Activated T-helper 2 cell treated with anti-CD3 and anti-CD28 coated beads, Interferon-gamma antibody, Interleukin-2, Interleukin-4, amounts not matched to agents 10 μg/mL and 5 μg/mL and 100 μg/mL, durations not matched to agents 14 hours and 24 hours and 36 hours (primary cell): ENCODE measurements at regions not wholly inside any gene's neighbourhood (a gene's known extent, or its start where the extent isn't known, plus 50 kb on each side); places are given as distances from the start of the nearest gene placed in this dataset.
"Not testable (repeated sequence)": the region's sequence is repeated elsewhere in the genome, so short reads cannot be mapped to it uniquely, and the experiment has no call there.

Experiments used
- DNase-seq: peaks from one replicate; pipeline ENCODE4 v3.0.0; 2021; ENCODE audit warnings: low spot score
- H3K27ac Mint-ChIP-seq: one replicate; pipeline ENCODE4 v1.8.0; 2021; ENCODE audit warnings: mixed read lengths
- H3K27me3 Mint-ChIP-seq: one replicate; pipeline ENCODE4 v1.8.0; 2021; ENCODE audit warnings: low read depth, mixed read lengths
- H3K36me3 Mint-ChIP-seq: one replicate; pipeline ENCODE4 v1.8.0; 2021; ENCODE audit warnings: low read depth, mixed read lengths
- H3K4me1 Mint-ChIP-seq: one replicate; pipeline ENCODE4 v1.8.0; 2021; ENCODE audit warnings: low read depth, mixed read lengths
- H3K4me3 Mint-ChIP-seq: one replicate; pipeline ENCODE4 v1.8.0; 2021; ENCODE audit warnings: low read depth, mild to moderate bottlenecking, moderate library complexity, mixed read lengths
- H3K9me3 Mint-ChIP-seq: one replicate; pipeline ENCODE4 v1.8.0; 2021; ENCODE audit warnings: mixed read lengths
- intact Hi-C: fragments of 100-400 bp; cut with micrococcal nuclease; formaldehyde crosslinking; loops from one replicate; pipeline ENCODE4 v1.15.1; 2023

DNA sequence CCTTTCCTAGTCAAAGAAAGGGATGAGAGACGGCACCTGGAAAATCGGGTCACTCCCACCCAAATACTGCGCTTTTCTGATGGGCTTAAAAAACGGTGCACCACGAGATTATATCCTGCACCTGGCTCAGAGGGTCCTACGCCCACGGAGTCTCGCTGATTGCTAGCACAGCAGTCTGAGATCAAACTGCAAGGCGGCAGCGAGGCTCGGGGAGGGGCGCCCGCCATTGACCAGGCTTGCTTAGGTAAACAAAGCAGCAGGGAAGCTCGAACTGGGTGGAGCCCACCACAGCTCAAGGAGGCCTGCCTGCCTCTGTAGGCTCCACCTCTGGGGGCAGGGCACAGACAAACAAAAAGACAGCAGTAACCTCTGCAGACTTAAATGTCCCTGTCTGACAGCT lies 309.9 kb downstream of the KIF20B start:
- H3K36me3 Mint-ChIP-seq, H3K4me3 Mint-ChIP-seq, H3K27me3 Mint-ChIP-seq, H3K27ac Mint-ChIP-seq, DNase-seq, H3K4me1 Mint-ChIP-seq, H3K9me3 Mint-ChIP-seq, intact Hi-C loops: not testable (repeated sequence)

DNA sequence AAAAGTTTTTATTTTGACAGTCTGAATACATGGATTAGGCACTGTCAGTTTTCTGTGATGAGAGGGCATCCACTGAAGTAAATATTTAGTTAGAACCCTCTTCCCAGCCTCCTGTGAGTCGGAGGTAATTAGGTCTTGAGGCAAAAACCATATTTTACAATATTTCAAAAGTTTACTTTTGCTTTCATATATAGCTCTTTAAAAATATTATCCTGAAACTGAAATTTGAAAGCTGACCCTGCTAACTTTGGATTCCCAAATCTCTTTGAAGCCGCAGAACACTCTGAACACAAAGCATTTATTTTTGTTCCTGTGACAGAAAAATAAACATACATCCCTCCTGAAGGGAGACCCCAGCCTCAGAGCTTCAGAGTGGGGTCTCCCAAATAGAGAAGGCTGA lies 317.4 kb downstream of the KIF20B start:
- Mint-ChIP-seq H3K4me3 (no peak overlapping the region), H3K36me3 (no peaks in the 10 kb centered on the region), H3K27ac (no peak overlapping the region), H3K4me1 (no peaks in the 10 kb centered on the region), H3K9me3 (no peaks in the 10 kb centered on the region), H3K27me3 (no peaks in the 10 kb centered on the region)
- intact Hi-C loops: no loop called here
- DNase-seq: no peak

DNA sequence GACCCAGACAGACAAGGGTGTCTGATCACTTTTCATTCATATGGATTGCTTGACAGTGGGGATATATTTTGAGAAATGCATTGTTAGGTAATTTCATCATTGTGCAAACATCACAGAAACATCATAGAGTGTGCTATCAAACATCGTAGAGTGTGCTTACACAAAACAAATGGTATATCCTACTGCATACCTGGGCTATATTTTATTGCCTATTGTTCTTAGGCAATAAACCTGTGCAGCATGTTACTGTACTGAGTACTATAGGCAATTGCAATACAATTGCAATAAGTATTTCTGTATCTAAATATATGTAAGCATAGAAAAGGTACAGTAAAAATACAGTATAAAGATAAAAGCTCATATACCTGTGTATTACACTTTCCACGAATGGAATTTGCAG lies 319.1 kb downstream of the KIF20B start:
- intact Hi-C loops: no loop called here
- Mint-ChIP-seq H3K9me3 (no peaks in the 10 kb centered on the region), H3K27me3 (no peaks in the 10 kb centered on the region), H3K27ac (no peak overlapping the region), H3K36me3 (no peaks in the 10 kb centered on the region), H3K4me1 (no peaks in the 10 kb centered on the region), H3K4me3 (no peak overlapping the region)
- no peak for DNase-seq

DNA sequence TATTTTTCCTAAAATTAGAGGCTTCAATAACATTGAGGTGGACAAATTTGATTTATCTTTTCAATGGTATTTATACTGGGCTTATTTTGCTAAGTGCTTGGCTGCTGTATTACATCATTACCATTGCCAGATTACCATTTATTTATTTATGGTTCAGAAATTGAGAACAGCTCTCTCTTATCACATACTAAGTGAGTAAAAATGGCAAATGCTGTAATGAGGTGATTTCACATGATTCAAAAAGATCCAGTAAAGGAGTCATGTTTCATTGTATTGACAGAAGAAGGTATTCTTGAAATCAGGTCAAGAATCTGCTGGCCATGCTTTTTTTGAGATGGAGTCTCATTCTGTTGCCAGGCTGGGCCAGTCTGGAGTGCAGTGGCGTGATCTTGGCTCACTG lies 322.6 kb downstream of the KIF20B start:
- Mint-ChIP-seq H3K27me3 (no peaks in the 10 kb centered on the region), H3K27ac (no peak overlapping the region), H3K9me3 (no peaks in the 10 kb centered on the region), H3K4me1 (no peaks in the 10 kb centered on the region), H3K4me3 (no peak overlapping the region), H3K36me3 (no peaks in the 10 kb centered on the region)
- no peak for DNase-seq
- intact Hi-C loops: no loop called here

DNA sequence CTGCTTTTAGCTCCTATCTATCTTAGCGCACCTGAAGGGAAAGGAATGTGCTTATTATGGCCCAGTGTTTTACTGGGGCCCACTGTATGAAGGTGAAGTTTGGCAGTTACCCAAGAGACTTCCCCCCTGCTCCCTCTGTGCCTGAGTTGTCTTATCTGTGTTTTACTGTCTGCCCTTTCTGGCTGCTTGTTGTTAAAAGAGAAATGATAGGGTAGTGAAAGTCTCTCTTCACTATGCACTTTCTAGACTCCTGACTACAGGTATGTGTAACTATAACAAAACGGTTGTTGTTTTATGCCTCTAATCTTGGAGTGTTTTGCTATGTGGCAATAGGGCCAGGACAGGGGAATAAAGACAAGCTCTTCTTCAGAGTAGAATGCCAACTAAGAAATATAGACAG lies 326.9 kb downstream of the KIF20B start:
- no peak overlapping the region for H3K4me3 Mint-ChIP-seq
- no peak overlapping the region for H3K27ac Mint-ChIP-seq
- H3K36me3 Mint-ChIP-seq: no peaks in the 10 kb centered on the region
- no peaks in the 10 kb centered on the region for H3K9me3 Mint-ChIP-seq
- H3K27me3 Mint-ChIP-seq: no peaks in the 10 kb centered on the region
- no peaks in the 10 kb centered on the region for H3K4me1 Mint-ChIP-seq
- intact Hi-C loops: no loop called here
- no peak for DNase-seq

DNA sequence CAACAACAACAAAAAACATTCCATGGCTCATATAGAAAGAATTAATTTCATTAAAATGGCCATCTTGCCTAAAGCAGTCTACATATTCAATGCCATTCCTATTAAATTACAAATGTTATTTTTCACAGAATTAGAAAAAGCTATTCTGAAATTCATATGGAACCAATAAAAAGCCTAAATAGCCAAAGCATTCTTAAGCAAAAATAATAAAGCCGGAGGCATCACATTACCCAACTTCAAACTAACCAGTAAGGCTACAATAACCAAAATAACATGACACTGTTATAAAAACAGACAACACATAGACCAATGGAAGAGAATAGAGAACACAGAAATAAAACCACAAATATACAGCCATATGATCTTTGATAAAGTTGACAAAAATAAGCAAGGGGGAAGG lies 330.4 kb downstream of the KIF20B start:
- intact Hi-C loops: no loop called here
- H3K4me1 Mint-ChIP-seq: no peaks in the 10 kb centered on the region
- H3K27ac Mint-ChIP-seq: no peak overlapping the region
- H3K27me3 Mint-ChIP-seq: no peaks in the 10 kb centered on the region
- no peak for DNase-seq
- no peaks in the 10 kb centered on the region for H3K36me3 Mint-ChIP-seq
- no peak overlapping the region for H3K4me3 Mint-ChIP-seq
- H3K9me3 Mint-ChIP-seq: no peaks in the 10 kb centered on the region

DNA sequence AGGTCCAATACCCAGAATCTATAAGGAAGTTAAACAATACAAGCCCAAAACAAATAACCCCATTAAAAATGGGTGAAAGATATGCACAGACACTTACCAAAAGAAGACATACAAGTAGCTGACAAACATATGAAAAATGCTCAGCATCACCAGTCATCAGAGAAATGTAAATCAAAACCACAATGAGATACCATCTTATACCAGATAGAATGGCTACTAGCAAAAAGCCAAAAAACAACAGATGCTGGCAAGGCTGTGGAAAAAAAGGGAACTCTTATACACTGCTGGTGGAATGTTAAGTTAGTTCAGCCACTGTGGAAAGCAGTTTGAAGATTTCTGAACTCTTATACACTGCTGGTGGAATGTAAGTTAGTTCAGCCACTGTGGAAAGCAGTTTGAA lies 331.1 kb downstream of the KIF20B start:
- intact Hi-C loops: no loop called here
- Mint-ChIP-seq H3K36me3 (no peaks in the 10 kb centered on the region), H3K4me1 (no peaks in the 10 kb centered on the region), H3K27ac (no peak overlapping the region), H3K27me3 (no peaks in the 10 kb centered on the region), H3K4me3 (no peak overlapping the region), H3K9me3 (no peaks in the 10 kb centered on the region)
- DNase-seq: no peak

DNA sequence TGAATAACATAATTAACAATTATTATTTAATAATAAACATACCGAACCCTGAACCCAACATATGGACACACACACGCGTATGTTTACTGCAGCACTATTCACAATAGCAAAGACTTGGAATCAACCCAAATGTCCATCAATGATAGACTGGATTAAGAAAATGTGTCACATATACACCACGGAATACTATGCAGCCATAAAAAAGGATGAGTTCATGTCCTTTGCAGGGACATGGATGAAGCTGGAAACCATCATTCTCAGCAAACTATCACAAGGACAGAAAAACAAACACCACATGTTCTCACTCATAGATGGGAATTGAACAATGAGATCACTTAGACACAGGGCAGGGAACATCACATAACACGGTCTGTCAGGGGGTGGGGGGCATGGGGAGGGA lies 333.5 kb downstream of the KIF20B start:
- H3K27ac Mint-ChIP-seq, H3K4me3 Mint-ChIP-seq, H3K9me3 Mint-ChIP-seq, H3K36me3 Mint-ChIP-seq, intact Hi-C loops, H3K4me1 Mint-ChIP-seq, DNase-seq, H3K27me3 Mint-ChIP-seq: not testable (repeated sequence)

DNA sequence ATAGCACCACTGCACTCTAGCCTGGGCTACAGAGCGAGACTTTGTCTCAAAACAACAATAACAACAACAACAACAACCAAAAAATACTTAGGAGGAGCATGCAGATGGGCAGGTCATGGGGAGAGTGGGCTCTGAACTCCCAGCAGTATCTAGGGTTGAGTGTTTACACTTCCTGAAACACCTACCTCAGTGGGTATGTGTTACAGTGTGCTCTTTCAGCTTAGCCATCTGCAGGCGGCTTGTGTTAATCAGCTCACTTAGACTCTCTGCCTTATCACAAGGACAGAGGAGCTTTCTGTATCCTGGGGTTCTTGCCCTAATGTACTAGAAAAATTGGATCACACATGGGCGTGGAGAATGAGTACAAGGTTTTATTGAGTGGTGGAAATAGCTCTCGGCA lies 340.2 kb downstream of the KIF20B start:
- Mint-ChIP-seq H3K4me3 (no peak overlapping the region), H3K27ac (no peak overlapping the region), H3K4me1 (no peaks in the 10 kb centered on the region), H3K9me3 (no peaks in the 10 kb centered on the region), H3K27me3 (peaks cover 2% of the 10 kb centered on the region), H3K36me3 (no peaks in the 10 kb centered on the region)
- no peak for DNase-seq
- intact Hi-C loops: no loop called here

DNA sequence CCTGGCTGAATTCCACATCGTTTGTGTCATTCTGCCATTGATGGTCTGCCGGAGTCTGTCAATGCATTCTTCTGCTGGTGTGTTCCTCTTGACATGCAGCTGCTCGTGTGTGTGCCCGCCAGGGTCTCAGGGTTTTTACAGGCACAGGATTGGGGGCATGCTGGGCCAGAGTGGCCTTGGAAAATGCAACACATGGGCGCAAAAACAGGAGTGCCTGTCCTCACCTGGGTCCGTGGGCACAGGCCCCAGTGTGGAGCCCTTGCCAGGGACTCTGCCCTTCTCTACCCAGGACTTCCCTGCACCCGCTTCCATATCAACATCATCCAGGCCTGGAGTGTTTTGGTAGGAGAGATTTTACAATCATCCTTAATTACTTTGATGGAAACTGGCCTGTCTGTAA lies 340.7 kb downstream of the KIF20B start:
- DNase-seq: no peak
- Mint-ChIP-seq H3K27ac (no peak overlapping the region), H3K27me3 (peaks cover 2% of the 10 kb centered on the region), H3K9me3 (no peaks in the 10 kb centered on the region), H3K36me3 (no peaks in the 10 kb centered on the region), H3K4me3 (no peak overlapping the region), H3K4me1 (no peaks in the 10 kb centered on the region)
- intact Hi-C loops: no loop called here

DNA sequence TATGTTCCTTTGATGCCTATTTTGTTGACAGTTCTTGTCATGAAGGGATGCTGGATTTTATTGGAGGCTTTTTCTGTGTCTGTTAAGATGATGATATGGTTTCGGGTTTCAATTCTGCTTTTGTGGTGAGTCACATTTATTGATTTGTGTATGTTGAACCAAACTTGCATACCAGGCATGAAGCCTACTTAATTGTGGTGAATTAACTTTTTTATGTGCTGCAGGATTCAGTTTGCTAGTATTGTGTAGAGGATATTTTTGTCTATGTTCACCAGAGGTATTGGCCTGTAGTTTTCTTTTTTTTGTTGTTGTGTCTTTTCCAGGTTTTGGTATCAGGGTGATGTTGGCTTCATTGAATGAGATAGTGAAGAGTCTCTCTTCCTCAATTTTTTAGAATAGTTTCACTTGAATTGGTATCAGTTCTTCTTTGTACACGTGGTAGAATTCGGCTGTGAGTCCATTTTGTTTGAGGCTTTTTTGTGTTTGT lies 345.9 kb downstream of the KIF20B start:
- DNase-seq: no peak
- Mint-ChIP-seq H3K27me3 (no peaks in the 10 kb centered on the region), H3K36me3 (no peaks in the 10 kb centered on the region), H3K4me3 (no peak overlapping the region), H3K4me1 (no peaks in the 10 kb centered on the region), H3K27ac (no peak overlapping the region), H3K9me3 (no peaks in the 10 kb centered on the region)
- intact Hi-C loops: no loop called here

DNA sequence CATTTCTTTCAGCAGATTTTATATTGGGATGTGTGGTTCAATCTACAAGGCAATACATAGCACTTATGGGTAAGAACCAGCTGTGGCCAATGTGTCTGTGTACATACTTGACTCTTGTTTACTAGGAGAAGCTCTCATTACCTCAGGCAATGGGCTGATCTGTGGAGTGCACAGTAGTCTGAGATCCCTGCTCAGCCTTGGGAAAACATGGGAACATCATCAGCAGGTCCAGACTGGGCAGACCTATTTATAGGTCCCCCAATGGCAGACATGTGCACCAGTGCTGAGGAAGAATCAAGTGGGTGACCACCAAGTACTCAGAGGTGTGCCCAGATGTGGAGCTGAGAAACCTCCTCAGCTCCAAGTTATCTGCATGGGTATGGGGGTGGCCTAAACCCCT lies 349.7 kb downstream of the KIF20B start:
- H3K4me3 Mint-ChIP-seq: no peak overlapping the region
- no peaks in the 10 kb centered on the region for H3K4me1 Mint-ChIP-seq
- no peak for DNase-seq
- H3K27me3 Mint-ChIP-seq: peaks cover 2% of the 10 kb centered on the region
- no peaks in the 10 kb centered on the region for H3K36me3 Mint-ChIP-seq
- intact Hi-C loops: no loop called here
- H3K27ac Mint-ChIP-seq: no peak overlapping the region
- H3K9me3 Mint-ChIP-seq: no peaks in the 10 kb centered on the region

DNA sequence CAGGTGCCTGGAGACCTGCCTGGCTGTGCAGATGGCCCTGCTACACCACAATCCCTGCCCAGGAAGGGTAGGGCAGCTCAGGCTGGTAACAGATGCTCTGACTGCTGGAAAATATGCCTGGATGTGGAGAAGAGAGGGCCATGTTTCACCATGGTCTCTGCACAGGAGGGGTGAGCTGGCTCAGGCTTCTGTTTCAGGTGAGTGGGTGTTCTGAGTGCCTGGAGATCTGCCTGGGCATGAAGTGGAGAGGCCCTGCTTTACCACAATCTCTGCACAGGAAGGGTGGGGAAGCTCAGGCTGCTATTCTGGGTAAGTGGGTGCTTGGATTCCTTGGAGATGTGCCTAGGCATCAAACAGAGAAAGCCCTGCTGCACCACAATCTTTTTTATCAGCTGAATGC lies 350.1 kb downstream of the KIF20B start:
- peaks cover 2% of the 10 kb centered on the region for H3K27me3 Mint-ChIP-seq

DNA sequence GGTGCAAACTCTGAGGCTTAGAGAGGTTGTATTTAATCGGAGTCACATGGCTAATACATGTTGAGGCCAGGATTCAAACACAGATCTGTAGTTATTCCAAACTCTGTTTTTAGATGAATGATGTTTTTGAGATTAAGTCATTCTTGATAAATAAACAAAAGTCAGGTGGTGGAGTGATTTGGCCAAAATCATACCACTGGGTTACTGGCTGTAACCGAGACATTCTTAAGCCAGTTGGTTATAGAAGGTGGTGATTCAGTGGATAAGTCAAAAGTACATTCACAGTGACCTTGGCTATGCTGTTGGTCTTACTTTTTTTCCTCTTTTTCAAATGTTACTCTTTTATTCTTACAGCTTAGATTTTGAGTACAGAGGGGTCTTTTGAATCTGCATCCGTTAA lies 361.4 kb downstream of the KIF20B start:
- Mint-ChIP-seq H3K9me3 (no peaks in the 10 kb centered on the region), H3K27ac (no peak overlapping the region), H3K4me1 (no peaks in the 10 kb centered on the region), H3K36me3 (no peaks in the 10 kb centered on the region), H3K27me3 (no peaks in the 10 kb centered on the region), H3K4me3 (no peak overlapping the region)
- intact Hi-C loops: no loop called here
- DNase-seq: no peak

More for the DNA sequence above, 350.1 kb downstream of the KIF20B start:
- Mint-ChIP-seq H3K4me1 (no peaks in the 10 kb centered on the region), H3K4me3 (no peak overlapping the region), H3K36me3 (no peaks in the 10 kb centered on the region), H3K9me3 (no peaks in the 10 kb centered on the region), H3K27ac (no peak overlapping the region)
- DNase-seq: no peak
- intact Hi-C loops: no loop called here
